GM19372 (cell line): ENCODE measurements at regions not wholly inside any gene's neighbourhood (a gene's known extent, or its start where the extent isn't known, plus 50 kb on each side); places are given as distances from the start of the nearest gene placed in this dataset.

Source experiments
- ATAC-seq: cut with Tn5 transposase; IDR thresholded peaks from one replicate; pipeline ENCODE4 v1.9.1; 2021; ENCODE audit warnings: mild to moderate bottlenecking, low read depth, moderate library complexity; ENCODE audit not compliant: unreplicated experiment

GRCh38 chr2:56444339-56444738, 260.5 kb downstream of the CCDC85A start:
- no peak for ATAC-seq

GRCh38 chr2:56448403-56449001, 264.7 kb downstream of the CCDC85A start:
- ATAC-seq = no peak

DNA sequence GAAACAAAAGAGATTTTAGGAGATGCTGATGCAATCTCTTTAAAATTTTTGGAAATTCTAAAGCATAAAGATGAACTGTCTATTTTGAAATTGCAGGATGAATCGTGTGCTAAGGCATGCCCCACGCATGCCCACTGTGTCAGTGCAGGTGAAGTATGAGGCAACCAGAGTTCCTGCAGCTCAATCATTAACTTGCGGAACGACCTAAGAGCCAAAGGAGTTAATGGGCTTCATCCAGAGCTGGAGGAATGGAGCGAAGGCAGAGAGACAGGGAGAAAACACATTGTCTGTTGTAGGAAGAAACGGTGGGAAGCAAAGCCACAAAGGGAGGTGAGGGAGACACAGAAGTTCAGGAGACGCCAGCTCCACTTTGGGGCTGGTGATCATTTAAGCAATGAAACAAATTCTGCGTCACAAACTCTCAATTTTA, 265.2 kb downstream of the CCDC85A start:
- no peak for ATAC-seq

- no peak for ATAC-seq
These were observed 265.7 kb downstream of the CCDC85A start for GRCh38 chr2:56449449-56449860.

DNA sequence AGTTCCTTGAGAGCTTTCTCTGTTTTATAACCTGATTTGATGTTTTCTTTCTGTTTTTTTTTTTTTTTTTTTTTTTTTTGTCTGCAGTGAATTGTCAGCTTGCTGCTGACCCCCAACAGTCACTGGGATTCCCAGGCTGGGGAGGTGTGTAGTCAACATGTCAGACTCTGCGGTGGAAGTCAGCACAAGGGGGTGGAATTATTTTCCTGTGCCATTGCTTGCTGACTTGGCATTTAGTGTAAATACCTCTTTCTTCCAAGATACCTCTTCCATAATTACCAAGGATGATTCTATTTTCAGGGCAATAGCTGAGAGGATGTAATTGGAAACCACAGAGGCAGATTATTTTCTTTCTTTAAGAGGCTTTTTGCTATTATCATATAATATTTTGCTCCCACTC, 266.3 kb downstream of the CCDC85A start:
- no peak for ATAC-seq

DNA sequence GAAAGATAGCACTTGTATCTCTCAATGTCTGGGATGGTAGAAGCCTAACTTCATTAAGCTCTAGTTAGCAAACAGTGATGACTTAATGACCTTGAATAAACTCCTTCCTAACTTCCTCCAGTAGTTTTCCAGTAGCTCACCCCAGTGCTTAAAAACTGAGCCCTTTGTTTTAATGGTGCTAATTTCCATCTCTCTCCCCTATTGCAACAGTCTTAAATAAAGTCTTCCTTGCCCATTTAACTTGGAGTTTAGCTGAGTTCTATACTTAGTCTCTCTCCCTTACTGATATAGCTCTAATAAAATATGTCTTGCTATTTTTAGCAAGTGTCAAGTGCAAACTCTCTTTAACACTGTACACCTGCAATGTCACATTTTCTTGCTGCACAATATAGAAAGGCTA, 267.0 kb downstream of the CCDC85A start:
- ATAC-seq = no peak

DNA sequence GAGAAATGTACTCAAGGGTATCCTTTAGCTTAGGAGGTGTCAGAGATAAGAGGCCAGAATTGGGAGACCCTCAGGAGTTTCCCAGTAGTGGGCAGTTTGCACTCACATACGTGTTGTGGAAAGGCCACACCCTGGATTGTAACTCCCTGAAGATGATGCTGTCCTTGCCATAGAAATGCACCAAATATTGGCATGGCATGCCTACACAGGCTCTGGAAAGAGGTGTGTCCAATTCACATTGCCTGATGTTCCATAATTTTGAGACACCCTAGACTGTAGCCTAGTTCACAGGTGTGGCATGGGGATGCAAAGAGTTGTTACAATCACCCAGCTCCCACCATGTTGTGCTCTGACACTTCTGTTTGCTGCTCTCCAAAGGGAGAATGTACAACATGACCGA, 271.9 kb downstream of the CCDC85A start:
- ATAC-seq = no peak

GRCh38 chr2:56456791-56457190, 273.0 kb downstream of the CCDC85A start:
- ATAC-seq = no peak

- no peak for ATAC-seq
These were observed 276.7 kb downstream of the CCDC85A start for GRCh38 chr2:56460508-56460907.

DNA sequence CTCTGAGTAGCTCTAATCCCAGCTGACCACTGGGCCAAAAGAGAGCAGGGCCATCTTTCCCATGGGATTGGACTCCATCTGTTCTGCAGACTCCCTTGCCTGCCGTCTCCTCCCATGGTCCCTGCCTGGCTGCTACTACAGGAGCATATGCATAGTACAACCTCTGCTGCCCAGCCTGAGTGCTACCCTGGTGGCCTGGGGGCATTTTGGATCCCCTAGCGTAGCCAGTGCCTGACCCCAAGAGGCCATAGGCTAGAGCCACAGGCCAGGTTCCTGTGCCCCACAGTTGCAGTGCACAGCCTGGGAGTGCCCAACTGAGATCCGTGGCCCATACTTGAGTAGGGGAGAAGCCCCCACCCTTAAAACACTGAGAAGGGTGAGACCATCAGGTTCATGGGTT, 280.3 kb downstream of the CCDC85A start:
- no peak for ATAC-seq

- ATAC-seq = no peak
These were observed 280.8 kb downstream of the CCDC85A start for GRCh38 chr2:56464613-56465012.

DNA sequence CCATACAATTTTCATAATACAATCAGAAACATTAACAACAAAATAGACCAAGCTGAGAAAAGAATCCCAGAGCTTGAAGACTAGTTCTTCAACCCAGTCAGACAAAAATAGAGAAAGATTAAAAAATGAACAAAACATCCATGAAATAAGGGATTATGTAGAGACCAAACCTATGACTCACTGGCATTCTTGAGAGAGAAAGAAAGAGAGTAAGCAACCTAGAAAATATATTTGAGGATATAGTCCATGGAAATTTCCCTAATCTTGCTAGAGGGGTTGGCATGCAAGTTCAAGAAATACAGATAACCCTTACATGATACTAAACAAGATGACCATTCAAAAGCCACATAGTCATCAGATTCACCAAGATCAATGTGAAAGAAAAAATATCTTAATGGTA, 281.7 kb downstream of the CCDC85A start:
- no peak for ATAC-seq

DNA sequence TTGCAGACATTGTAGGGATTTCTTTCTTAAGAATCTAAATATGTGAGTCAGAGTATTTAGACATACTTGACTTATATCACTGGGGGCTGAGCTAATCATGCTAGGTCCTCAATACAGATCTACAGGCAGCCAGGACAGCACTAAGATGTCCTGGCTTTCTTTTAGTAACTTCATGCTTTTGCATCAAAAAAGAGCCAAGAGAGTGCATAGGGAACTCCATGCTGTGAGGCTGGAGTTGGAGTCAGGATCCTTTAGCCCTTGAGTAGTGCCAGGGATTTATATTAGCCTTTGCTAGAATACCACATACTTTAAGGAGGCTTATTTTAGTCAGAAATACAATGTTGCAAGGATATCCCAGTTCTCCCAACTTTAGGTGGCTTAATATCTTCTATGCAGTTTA, 289.7 kb downstream of the CCDC85A start:
- ATAC-seq = no peak

DNA sequence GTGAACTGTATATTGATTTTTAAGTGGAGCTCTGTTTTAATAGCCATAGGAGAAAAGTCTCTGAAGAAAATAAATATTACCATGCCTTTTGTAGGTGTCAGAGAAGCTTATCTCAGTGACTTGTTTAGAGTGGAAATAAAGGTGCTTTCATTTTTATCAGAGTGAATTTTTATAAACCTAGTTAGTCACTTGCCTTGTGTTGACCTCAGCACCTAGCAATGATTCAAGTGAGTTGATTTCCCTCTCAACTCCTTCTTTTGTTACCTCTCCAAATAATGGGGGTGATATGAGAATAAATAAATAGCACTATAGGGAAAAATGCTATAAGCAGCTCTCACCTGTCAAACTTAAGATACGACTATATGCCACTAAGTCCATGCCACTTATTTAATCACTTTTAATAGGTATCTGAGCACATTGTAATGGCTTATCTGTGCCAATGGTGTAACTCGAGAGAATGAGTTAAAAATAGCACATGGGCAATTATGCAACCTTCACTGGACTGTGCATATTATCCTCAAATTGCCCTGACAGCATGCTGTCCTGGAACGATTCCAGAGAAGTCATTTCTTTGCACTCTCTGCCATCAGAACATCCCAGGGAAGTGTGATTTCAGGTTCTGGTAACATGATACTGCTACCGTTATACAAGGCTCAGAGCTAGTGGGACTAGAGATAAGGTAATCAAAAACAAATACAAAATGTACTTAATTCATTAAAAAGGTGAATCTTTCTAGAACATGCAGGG, 290.8 kb downstream of the CCDC85A start:
- ATAC-seq = no peak

DNA sequence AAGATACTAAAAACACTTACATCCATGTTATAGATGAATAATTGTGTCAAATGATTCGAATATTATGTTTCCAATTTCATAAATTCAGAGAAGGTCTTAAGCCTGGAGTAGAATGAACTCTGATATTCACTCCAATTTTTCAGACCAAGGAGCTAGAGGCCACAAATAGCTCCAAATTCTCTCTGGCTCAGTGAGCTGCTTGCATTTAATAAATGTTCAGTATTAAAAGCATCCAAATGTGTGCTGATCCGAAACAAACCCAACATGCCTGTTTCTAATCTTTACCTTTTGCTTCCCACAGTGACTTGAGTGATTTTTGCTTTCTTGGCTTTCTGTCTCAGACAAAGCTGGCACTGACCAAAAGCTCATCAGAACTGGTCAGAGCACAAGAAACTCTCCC, 291.4 kb downstream of the CCDC85A start:
- no peak for ATAC-seq

- no peak for ATAC-seq
These were observed 292.8 kb downstream of the CCDC85A start for GRCh38 chr2:56476509-56477071.

DNA sequence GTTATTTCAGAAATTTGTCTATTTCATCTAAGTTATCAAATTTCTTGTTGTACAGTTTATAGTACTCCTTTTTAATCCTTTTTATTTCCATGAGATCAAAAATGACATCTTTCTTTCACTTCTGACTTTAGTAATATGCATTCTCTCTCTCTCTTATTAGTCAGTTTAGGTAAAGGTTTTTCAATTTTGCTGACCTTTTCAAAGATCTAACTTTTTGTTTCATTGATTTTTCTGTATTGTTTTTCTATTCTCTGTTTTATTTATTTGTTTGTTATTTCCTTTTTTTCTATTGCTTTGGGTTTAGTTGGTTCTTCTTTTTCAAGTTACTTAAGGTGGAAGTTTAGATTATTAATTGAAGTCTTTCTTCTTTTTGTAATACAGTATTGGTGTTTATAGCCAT, 294.2 kb downstream of the CCDC85A start:
- ATAC-seq = no peak

GRCh38 chr2:56483081-56483480, 299.3 kb downstream of the CCDC85A start:
- no peak for ATAC-seq

- no peak for ATAC-seq
These were observed 301.1 kb downstream of the CCDC85A start for GRCh38 chr2:56484906-56485305.

- ATAC-seq = no peak
These were observed 316.5 kb downstream of the CCDC85A start for GRCh38 chr2:56500317-56500716.

- ATAC-seq = no peak
These were observed 318.8 kb downstream of the CCDC85A start for GRCh38 chr2:56502616-56503015.

DNA sequence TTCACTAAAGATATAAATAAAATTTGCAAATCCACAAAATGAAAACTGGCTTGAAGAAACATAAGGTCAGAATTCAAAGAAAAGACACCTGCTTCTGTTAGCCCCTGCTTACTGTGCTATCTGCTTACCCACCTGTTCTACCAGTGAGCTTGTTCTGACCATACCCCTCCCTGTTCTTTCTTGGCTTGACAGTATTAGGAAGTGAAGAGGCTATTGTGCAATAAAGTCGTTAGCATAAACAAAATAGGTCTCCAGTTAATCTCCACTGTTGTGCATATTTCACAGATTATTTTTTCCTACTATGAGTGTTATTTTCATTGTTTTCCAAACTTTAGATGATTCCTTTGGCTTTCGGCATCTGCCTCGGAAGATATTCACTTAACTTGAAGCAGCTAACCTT, 322.1 kb downstream of the CCDC85A start:
- ATAC-seq = no peak
